ENCODE measurements at regions not wholly inside any gene's neighbourhood (a gene's known extent, or its start where the extent isn't known, plus 50 kb on each side); places are given as distances from the start of the nearest gene placed in this dataset.

GRCh38 chr7:131726686-131727085 is 170.3 kb upstream of the PODXL start:
- ATAC-seq (ENCODE audit: low read depth) (no peak), DNase-seq (no peak)

More at GRCh38 chr7:131726686-131727085, 170.3 kb upstream of the PODXL start:
- Histone ChIP-seq H3K4me2 (ENCODE audit: low read depth, low read length) (no peak overlapping the region), H4K20me1 (ENCODE audit: insufficient read depth, low read length) (no peaks in the 10 kb centered on the region), H3K9me1 (ENCODE audit: insufficient read depth, low read length) (no peaks in the 10 kb centered on the region), H3K4me3 (ENCODE audit: insufficient read depth, low read depth, low read length) (no peak overlapping the region), H3K9ac (ENCODE audit: low read depth, low read length) (no peak overlapping the region), H3K27me3 (ENCODE audit: control insufficient read depth, insufficient read depth, low read length) (no peaks in the 10 kb centered on the region), H2BK5ac (ENCODE audit: low read depth, low read length, poor library complexity, severe bottlenecking) (no peak overlapping the region), H2BK20ac (ENCODE audit: low read depth, low read length) (no peak overlapping the region), H3K79me1 (ENCODE audit: low read depth in 1 of 2, low read length in 2 of 2) (no peaks in the 10 kb centered on the region), H2BK15ac (ENCODE audit: low read depth, low read length) (no peak overlapping the region), H3K18ac (ENCODE audit: low read depth, low read length) (no peak overlapping the region), H3K4me1 (ENCODE audit: control insufficient read depth, insufficient read depth, low read length) (no peaks in the 10 kb centered on the region), H2BK120ac (ENCODE audit: low read depth, low read length) (no peak overlapping the region), H3K27ac (ENCODE audit: insufficient read depth, low read length) (no peak overlapping the region), H2AK9ac (replicated peaks; ENCODE audit: low read depth, low read length, poor library complexity) (no peak overlapping the region), H2AFZ (replicated peaks; ENCODE audit: low read length, poor library complexity) (no peak overlapping the region), H3K9me3 (ENCODE audit: control insufficient read depth, insufficient read depth, low read length) (no peaks in the 10 kb centered on the region), H3K4ac (ENCODE audit: low read depth, low read length) (no peak overlapping the region), H3K56ac (ENCODE audit: extremely low read depth, insufficient read depth, low read length) (no peak overlapping the region), H2AK5ac (ENCODE audit: low read depth, low read length) (no peak overlapping the region), H3K14ac (replicated peaks; ENCODE audit: low read depth, low read length) (no peak overlapping the region), H3K23ac (ENCODE audit: low read depth, low read length) (no peak overlapping the region), H3K36me3 (ENCODE audit: control insufficient read depth, insufficient read depth, low read length) (no peaks in the 10 kb centered on the region), H4K5ac (ENCODE audit: low read depth, low read length) (no peak overlapping the region), H4K8ac (ENCODE audit: low read depth in 2 of 2, low read length in 2 of 2) (no peak overlapping the region), H4K91ac (ENCODE audit: insufficient read depth, low read depth, low read length) (no peak overlapping the region)
- dilution Hi-C loops (cut with HindIII; ENCODE audit: low sequenced_read_pairs, unreplicated experiment) (no loop called here), in situ Hi-C loops (cut with MboI; ENCODE audit: low sequenced_read_pairs) (no loop called here), intact Hi-C loops (cut with micrococcal nuclease) (no loop called here)
- ChIA-PET CTCF (no interaction called here), POLR2A (ENCODE audit: unreplicated experiment) (no interaction called here)
- WGBS, 2 experiments (ENCODE audit: extremely low coverage in 2 of 2, insufficient read length in 1 of 2) = no CpG with 5 or more reads among the region's 4 CpGs
- no TSS peak for BruUV-seq (replicated peaks)
- TF ChIP-seq SMC3 (IDR thresholded peaks at IDR 0.05; ENCODE audit: low read depth, low read length) (no peak), NFE2L2 (IDR thresholded peaks at IDR 0.05; ENCODE audit: low read depth, low read length) (no peak), ELK1 (IDR thresholded peaks at IDR 0.05; ENCODE audit: borderline replicate concordance, low read depth, low read length) (no peak), RAD21 (IDR thresholded peaks at IDR 0.05; ENCODE audit: low read length) (no peak), USF2 (IDR thresholded peaks at IDR 0.05; ENCODE audit: low read depth, low read length) (no peak)

Measured in IMR-90 (cell line).